Neural progenitor cell (in vitro differentiated cells): ENCODE measurements at regions not wholly inside any gene's neighbourhood (a gene's known extent, or its start where the extent isn't known, plus 50 kb on each side); places are given as distances from the start of the nearest gene placed in this dataset.
A peak's percentile ranks its signal among the peaks of the same experiment; 100 is the strongest.

Experiments used
- DNase-seq: peaks from one replicate; pipeline ENCODE4 v3.0.0-alpha.2; 2016; ENCODE audit warnings: low spot score
- H2AFZ ChIP-seq: fragments of 200-600 bp; sonication (generic); replicated peaks from 2 replicates; pipeline ENCODE4 v1.6.1; 2016; ENCODE audit warnings: antibody characterized with exemption
- H3F3A ChIP-seq: fragments of 200-600 bp; sonication (generic); 2 replicates; pipeline ENCODE4 v1.6.1; 2016; ENCODE audit warnings: antibody characterized with exemption, low read depth
- H3K27ac ChIP-seq: fragments of 200-600 bp; sonication (generic); 2 replicates; pipeline ENCODE4 v1.5.1; 2016; ENCODE audit warnings: mild to moderate bottlenecking
- H3K27me3 ChIP-seq: fragments of 200-600 bp; sonication (generic); 2 replicates; pipeline ENCODE4 v1.6.1; 2016; ENCODE audit warnings: mild to moderate bottlenecking, moderate library complexity
- H3K36me3 ChIP-seq: fragments of 200-600 bp; sonication (generic); 2 replicates; pipeline ENCODE4 v1.5.1; 2016
- H3K4me1 ChIP-seq: fragments of 200-600 bp; sonication (generic); 2 replicates; pipeline ENCODE4 v1.6.1; 2016; ENCODE audit warnings: mixed run types
- H3K4me2 ChIP-seq: fragments of 200-600 bp; sonication (generic); 2 replicates; pipeline ENCODE4 v1.6.1; 2016
- H3K4me3 ChIP-seq: fragments of 200-600 bp; sonication (generic); 2 replicates; pipeline ENCODE4 v1.5.1; 2016
- H3K79me2 ChIP-seq: fragments of 200-600 bp; sonication (generic); 2 replicates; pipeline ENCODE4 v1.6.1; 2016; ENCODE audit warnings: low read depth
- H3K9ac ChIP-seq: fragments of 200-600 bp; sonication (generic); 2 replicates; pipeline ENCODE4 v1.6.1; 2016
- H3K9me3 ChIP-seq: fragments of 200-600 bp; sonication (generic); 2 replicates; pipeline ENCODE4 v1.5.1; 2016; ENCODE audit warnings: low read depth
- H4K20me1 ChIP-seq: fragments of 200-600 bp; sonication (generic); 2 replicates; pipeline ENCODE4 v1.6.1; 2016; ENCODE audit warnings: low read depth
- H3K27ac Mint-ChIP-seq: 3 replicates; pipeline ENCODE4 v1.8.0; 2021; ENCODE audit warnings: mixed read lengths
- H3K27me3 Mint-ChIP-seq: 2 replicates; pipeline ENCODE4 v1.8.0; 2022; ENCODE audit warnings: low read depth, mild to moderate bottlenecking, inconsistent platforms, moderate library complexity, mixed read lengths; ENCODE audit not compliant: insufficient read depth
- H3K36me3 Mint-ChIP-seq: 3 replicates; pipeline ENCODE4 v1.8.0; 2021; ENCODE audit warnings: mixed read lengths
- H3K4me1 Mint-ChIP-seq: 3 replicates; pipeline ENCODE4 v1.8.0; 2021; ENCODE audit warnings: mixed read lengths
- H3K4me3 Mint-ChIP-seq: 3 replicates; pipeline ENCODE4 v1.8.0; 2021; ENCODE audit warnings: mild to moderate bottlenecking, moderate library complexity, mixed read lengths
- H3K9me3 Mint-ChIP-seq: 3 replicates; pipeline ENCODE4 v1.8.0; 2020; ENCODE audit warnings: mixed read lengths
- CTCF ChIP-seq: fragments of 200-600 bp; sonication (generic); IDR thresholded peaks from 2 replicates; pipeline ENCODE4 v1.5.1; 2017; ENCODE audit warnings: antibody characterized with exemption, mild to moderate bottlenecking
- EZH2 ChIP-seq: fragments of 200-600 bp; sonication (generic); IDR thresholded peaks from 2 replicates; pipeline ENCODE4 v1.6.1; 2017; ENCODE audit warnings: antibody characterized with exemption, mild to moderate bottlenecking, moderate library complexity
- EZH2phosphoT487 ChIP-seq: fragments of 200-600 bp; sonication (generic); IDR thresholded peaks from 2 replicates; pipeline ENCODE4 v1.6.1; 2017; ENCODE audit warnings: antibody characterized with exemption

- Histone ChIP-seq H3K36me3 (no peaks in the 10 kb centered on the region), H2AFZ (peak overlapping the region; percentile 18), H3K4me1 (peaks cover 27% of the 10 kb centered on the region), H3K4me2 (no peak overlapping the region), H3F3A (peaks cover 16% of the 10 kb centered on the region), H4K20me1 (no peaks in the 10 kb centered on the region), H3K4me3 (no peak overlapping the region), H3K9ac (no peak overlapping the region), H3K9me3 (no peaks in the 10 kb centered on the region), H3K27ac (no peak overlapping the region), H3K27me3 (no peaks in the 10 kb centered on the region), H3K79me2 (no peaks in the 10 kb centered on the region)
- TF ChIP-seq CTCF = no peak
- no peak for TF ChIP-seq EZH2
- no peak for TF ChIP-seq EZH2phosphoT487
- no peaks in the 10 kb centered on the region for H3K27me3 Mint-ChIP-seq
- H3K4me3 Mint-ChIP-seq = no peak overlapping the region
- no peak for DNase-seq
- H3K4me1 Mint-ChIP-seq = peaks cover 46% of the 10 kb centered on the region
- H3K9me3 Mint-ChIP-seq = peaks cover 12% of the 10 kb centered on the region
- peak overlapping the region; percentile 50 for H3K27ac Mint-ChIP-seq
- H3K36me3 Mint-ChIP-seq = peaks cover 4% of the 10 kb centered on the region
These were observed 340.8 kb downstream of the ARL4A start for GRCh38 chr7:13028036-13028824.

GRCh38 chr7:13028825-13029099 is 341.3 kb downstream of the ARL4A start:
- no peak for TF ChIP-seq EZH2phosphoT487
- no peak for TF ChIP-seq EZH2
- TF ChIP-seq CTCF = no peak
- peak overlapping the region; percentile 50 for H3K27ac Mint-ChIP-seq

GRCh38 chr7:13031468-13031867 is 344.0 kb downstream of the ARL4A start:
- peaks cover 16% of the 10 kb centered on the region for H3F3A ChIP-seq
- no peaks in the 10 kb centered on the region for H4K20me1 ChIP-seq
- no peaks in the 10 kb centered on the region for H3K36me3 ChIP-seq
- H3K27ac Mint-ChIP-seq = peak overlapping the region; percentile 99
- no peaks in the 10 kb centered on the region for H3K9me3 ChIP-seq
- H3K36me3 Mint-ChIP-seq = peaks cover 4% of the 10 kb centered on the region
- peaks cover 14% of the 10 kb centered on the region for H3K9me3 Mint-ChIP-seq
- no peaks in the 10 kb centered on the region for H3K79me2 ChIP-seq
- H3K4me1 ChIP-seq = peaks cover 25% of the 10 kb centered on the region
- peaks cover 58% of the 10 kb centered on the region for H3K4me1 Mint-ChIP-seq
- no peak overlapping the region for H3K27ac ChIP-seq
- DNase-seq = no peak
- no peaks in the 10 kb centered on the region for H3K27me3 ChIP-seq
- no peak overlapping the region for H3K9ac ChIP-seq
- no peak overlapping the region for H2AFZ ChIP-seq
- TF ChIP-seq EZH2 (no peak), EZH2phosphoT487 (no peak), CTCF (no peak)
- peak overlapping the region; percentile 9 for H3K4me3 Mint-ChIP-seq
- H3K4me2 ChIP-seq = no peak overlapping the region
- no peak overlapping the region for H3K4me3 ChIP-seq
- peaks cover 2% of the 10 kb centered on the region for H3K27me3 Mint-ChIP-seq

More at GRCh38 chr7:13028825-13029099, 341.3 kb downstream of the ARL4A start:
- Histone ChIP-seq H3K4me3 (no peak overlapping the region), H3K36me3 (no peaks in the 10 kb centered on the region), H3K27ac (no peak overlapping the region), H2AFZ (peak overlapping the region; percentile 18), H3K9ac (no peak overlapping the region), H3K9me3 (no peaks in the 10 kb centered on the region), H3F3A (peaks cover 16% of the 10 kb centered on the region), H3K79me2 (no peaks in the 10 kb centered on the region), H4K20me1 (no peaks in the 10 kb centered on the region), H3K4me2 (no peak overlapping the region), H3K27me3 (no peaks in the 10 kb centered on the region), H3K4me1 (peaks cover 30% of the 10 kb centered on the region)
- peaks cover 4% of the 10 kb centered on the region for H3K36me3 Mint-ChIP-seq
- no peak overlapping the region for H3K4me3 Mint-ChIP-seq
- peaks cover 11% of the 10 kb centered on the region for H3K9me3 Mint-ChIP-seq
- peaks cover 48% of the 10 kb centered on the region for H3K4me1 Mint-ChIP-seq
- no peak for DNase-seq
- no peaks in the 10 kb centered on the region for H3K27me3 Mint-ChIP-seq
